ENCODE measurements at regions not wholly inside any gene's neighbourhood (a gene's known extent, or its start where the extent isn't known, plus 50 kb on each side); places are given as distances from the start of the nearest gene placed in this dataset.

GRCh38 chr12:126021675-126022074 is 956.4 kb downstream of the AACS start:
- ChIA-PET CTCF (ENCODE audit: partially characterized antibody) (no interaction called here), POLR2A (ENCODE audit: partially characterized antibody) (no interaction called here)
- Histone ChIP-seq H4K20me1 (replicated peaks in 1 of 2; ENCODE audit: control insufficient read depth in 1 of 2, insufficient read depth in 2 of 2, low read length in 2 of 2) (no peaks in the 10 kb centered on the region), H2BK20ac (ENCODE audit: low read length) (no peak overlapping the region), H3K23me2 (ENCODE audit: low read depth, low read length) (no peaks in the 10 kb centered on the region), H3K4ac (replicated peaks; ENCODE audit: insufficient read length, low read depth, low read length) (no peak overlapping the region), H3K9ac (replicated peaks in 1 of 4; ENCODE audit: extremely low read depth in 1 of 4, low read depth in 3 of 4, low read length in 3 of 4) (no peak overlapping the region), H4K91ac (replicated peaks; ENCODE audit: insufficient read length, low read length) (no peak overlapping the region), H3K4me1 (replicated peaks in 1 of 4; ENCODE audit: control insufficient read depth in 3 of 4, insufficient read depth in 4 of 4, low read length in 3 of 4) (peaks cover 0 to 2% (median 0%) of the 10 kb centered on the region in 4 experiments; a peak in 1 of 7 replicates), H3K23ac (ENCODE audit: insufficient read length) (no peak overlapping the region), H3K4me3 (ENCODE audit: extremely low read depth in 1 of 4, insufficient read depth in 2 of 4, low read depth in 3 of 4, low read length in 4 of 4) (no peak overlapping the region), H2BK12ac (ENCODE audit: low read depth, low read length) (no peak overlapping the region), H3K18ac (ENCODE audit: extremely low read depth, low read length) (no peak overlapping the region), H3K27me3 (replicated peaks in 1 of 4; ENCODE audit: control insufficient read depth in 3 of 4, extremely low read depth in 1 of 4, insufficient read depth in 3 of 4, low read length in 3 of 4) (no peaks in the 10 kb centered on the region), H3K4me2 (ENCODE audit: insufficient read depth in 1 of 2, low read depth in 2 of 2, low read length in 2 of 2) (no peak overlapping the region), H3K79me1 (ENCODE audit: low read depth, low read length) (no peaks in the 10 kb centered on the region), H3K56ac (replicated peaks; ENCODE audit: insufficient read length, low read depth, low read length) (no peak overlapping the region), H3K79me2 (ENCODE audit: control insufficient read depth in 1 of 2, insufficient read depth in 2 of 2, low read length in 2 of 2) (no peaks in the 10 kb centered on the region), H2AFZ (ENCODE audit: low read length) (no peak overlapping the region), H2BK5ac (ENCODE audit: low read depth, low read length) (no peak overlapping the region), H3K27ac (ENCODE audit: low read depth, low read length) (no peak overlapping the region), H2BK15ac (ENCODE audit: low read length) (no peak overlapping the region), H2BK120ac (replicated peaks; ENCODE audit: low read depth, low read length) (no peak overlapping the region), H4K8ac (ENCODE audit: extremely low read depth, insufficient read depth, low read length) (no peak overlapping the region), H2AK5ac (ENCODE audit: low read depth, low read length) (no peak overlapping the region), H3K9me3 (ENCODE audit: insufficient read depth in 2 of 2, low read depth in 1 of 2, low read length in 1 of 2) (0 out of 4 replicates have a peak, but pooled peaks cover 0 to 4% of the 10 kb centered on the region in 2 experiments), H3K36me3 (ENCODE audit: control insufficient read depth in 2 of 4, insufficient read depth in 4 of 4, low read length in 3 of 4) (no peaks in the 10 kb centered on the region), H4K5ac (ENCODE audit: insufficient read length, low read depth, low read length) (no peak overlapping the region), H3K14ac (ENCODE audit: insufficient read length) (no peak overlapping the region)
- no peak for FAIRE-seq
- 93% methylated on average over 2 of the region's 2 CpGs; no CpG with 5 or more reads in 1 of the 2 experiments for WGBS, 2 experiments (ENCODE audit: extremely low coverage in 1 of 2, insufficient coverage in 1 of 2, insufficient read length in 1 of 2, insufficient replicate concordance in 2 of 2, low coverage in 1 of 2, low lambda C conversion rate in 2 of 2, missing lambda C conversion rate in 1 of 2)
- no peak for DNase-seq (ENCODE audit: low read depth in 1 of 2, low spot score in 2 of 2)
- TF ChIP-seq ATF3 (IDR thresholded peaks at IDR 0.05; ENCODE audit: insufficient read depth, low read depth, low read length) (no peak), POU5F1 (IDR thresholded peaks at IDR 0.05; ENCODE audit: low read depth, low read length) (no peak), ATF2 (IDR thresholded peaks at IDR 0.05; ENCODE audit: low read length) (no peak), TAF1 (IDR thresholded peaks at IDR 0.05; ENCODE audit: low read depth, low read length) (no peak), SP1 (IDR thresholded peaks at IDR 0.05; ENCODE audit: low read depth, low read length) (no peak), SIRT6 (IDR thresholded peaks at IDR 0.05; ENCODE audit: low read length) (no peak), KDM1A (IDR thresholded peaks at IDR 0.05; ENCODE audit: borderline replicate concordance, low read length) (no peak), GTF2F1 (IDR thresholded peaks at IDR 0.05; ENCODE audit: borderline replicate concordance, low read depth, low read length) (no peak), KDM4A (IDR thresholded peaks at IDR 0.05; ENCODE audit: low read depth, low read length, severe bottlenecking) (no peak), RXRA (IDR thresholded peaks at IDR 0.05; ENCODE audit: insufficient read depth, low read depth, low read length) (no peak), KDM5A (IDR thresholded peaks at IDR 0.05; ENCODE audit: low read length) (no peak), CTBP2 (IDR thresholded peaks at IDR 0.05; ENCODE audit: borderline replicate concordance, insufficient read depth, insufficient read length, low read length) (no peak), TBP (IDR thresholded peaks at IDR 0.05; ENCODE audit: low read depth, low read length) (no peak)
